Stimulated activated CD8-positive, alpha-beta memory T cell treated with anti-CD3 and anti-CD28 coated beads, Interleukin-4, amount 100 ng/mL, for 1 hour (primary cell): ENCODE measurements at regions not wholly inside any gene's neighbourhood (a gene's known extent, or its start where the extent isn't known, plus 50 kb on each side); places are given as distances from the start of the nearest gene placed in this dataset.

Experiments
- DNase-seq, 2 donors: peaks; one replicate each; pipeline ENCODE4 v3.0.0-alpha.2; 2020; ENCODE audit warnings: low read depth in 2 of 2, low spot score in 1 of 2

- DNase-seq, result no peak
Measured at GRCh38 chr5:133715616-133716015, 103.3 kb upstream of the FSTL4 start.

GRCh38 chr5:133715216-133715615 is 102.9 kb upstream of the FSTL4 start:
- no peak for DNase-seq

GRCh38 chr5:133714161-133714915 is 102.0 kb upstream of the FSTL4 start:
- no peak for DNase-seq

GRCh38 chr5:133713751-133714150 is 101.4 kb upstream of the FSTL4 start:
- DNase-seq, result no peak

- DNase-seq, result no peak
Measured at GRCh38 chr5:133713209-133713608, 100.9 kb upstream of the FSTL4 start.

- DNase-seq, result no peak
Measured at GRCh38 chr5:133712562-133712961, 100.2 kb upstream of the FSTL4 start.

GRCh38 chr5:133709209-133709725 is 96.9 kb upstream of the FSTL4 start:
- no peak for DNase-seq

- no peak for DNase-seq
Measured at GRCh38 chr5:133708331-133708850, 96.0 kb upstream of the FSTL4 start.

GRCh38 chr5:133707629-133708028 is 95.3 kb upstream of the FSTL4 start:
- no peak for DNase-seq

GRCh38 chr5:133706506-133707430 is 94.4 kb upstream of the FSTL4 start:
- no peak for DNase-seq

- DNase-seq, result no peak
Measured at GRCh38 chr5:133705331-133705730, 93.0 kb upstream of the FSTL4 start.

GRCh38 chr5:133704411-133704810 is 92.1 kb upstream of the FSTL4 start:
- DNase-seq, result no peak

GRCh38 chr5:133703935-133704334 is 91.6 kb upstream of the FSTL4 start:
- DNase-seq, result no peak

GRCh38 chr5:133702791-133703770 is 90.7 kb upstream of the FSTL4 start:
- no peak for DNase-seq

GRCh38 chr5:133701871-133702270 is 89.5 kb upstream of the FSTL4 start:
- no peak for DNase-seq

GRCh38 chr5:133700251-133700650 is 87.9 kb upstream of the FSTL4 start:
- DNase-seq, result no peak

GRCh38 chr5:133698646-133699526 is 86.5 kb upstream of the FSTL4 start:
- DNase-seq, result no peak

GRCh38 chr5:133698259-133698554 is 85.9 kb upstream of the FSTL4 start:
- DNase-seq, result no peak

GRCh38 chr5:133697536-133698258 is 85.4 kb upstream of the FSTL4 start:
- DNase-seq, result no peak
